HG03469 (cell line): ENCODE measurements at regions not wholly inside any gene's neighbourhood (a gene's known extent, or its start where the extent isn't known, plus 50 kb on each side); places are given as distances from the start of the nearest gene placed in this dataset.

ENCODE experiments used
- ATAC-seq: cut with Tn5 transposase; IDR thresholded peaks from one replicate; pipeline ENCODE4 v1.9.1; 2021; ENCODE audit warnings: mild to moderate bottlenecking, moderate library complexity, moderate number of reproducible peaks; ENCODE audit not compliant: unreplicated experiment

- no peak for ATAC-seq
These were observed 104.6 kb upstream of the VSTM2B start for GRCh38 chr19:29421196-29421545.

- no peak for ATAC-seq
These were observed 103.7 kb upstream of the VSTM2B start for GRCh38 chr19:29422047-29422446.

GRCh38 chr19:29422486-29423085, 103.2 kb upstream of the VSTM2B start:
- ATAC-seq = no peak

GRCh38 chr19:29428071-29428470, 97.7 kb upstream of the VSTM2B start:
- no peak for ATAC-seq

- no peak for ATAC-seq
These were observed 96.8 kb upstream of the VSTM2B start for GRCh38 chr19:29429021-29429420.

GRCh38 chr19:29429581-29429980, 96.2 kb upstream of the VSTM2B start:
- ATAC-seq = no peak

- no peak for ATAC-seq
These were observed 94.5 kb upstream of the VSTM2B start for GRCh38 chr19:29431332-29431731.

- no peak for ATAC-seq
These were observed 93.1 kb upstream of the VSTM2B start for GRCh38 chr19:29432677-29433076.

- no peak for ATAC-seq
These were observed 89.1 kb upstream of the VSTM2B start for GRCh38 chr19:29436591-29437103.

- ATAC-seq = no peak
These were observed 86.8 kb upstream of the VSTM2B start for GRCh38 chr19:29439021-29439420.

GRCh38 chr19:29439688-29440550, 85.9 kb upstream of the VSTM2B start:
- ATAC-seq = no peak

GRCh38 chr19:29442094-29442493, 83.7 kb upstream of the VSTM2B start:
- no peak for ATAC-seq

- no peak for ATAC-seq
These were observed 82.9 kb upstream of the VSTM2B start for GRCh38 chr19:29442910-29443309.

GRCh38 chr19:29445246-29445645, 80.5 kb upstream of the VSTM2B start:
- ATAC-seq = no peak

- ATAC-seq = no peak
These were observed 79.4 kb upstream of the VSTM2B start for GRCh38 chr19:29446361-29446760.

GRCh38 chr19:29448046-29448445, 77.7 kb upstream of the VSTM2B start:
- ATAC-seq = no peak

- no peak for ATAC-seq
These were observed 76.4 kb upstream of the VSTM2B start for GRCh38 chr19:29449371-29449770.

- no peak for ATAC-seq
These were observed 75.5 kb upstream of the VSTM2B start for GRCh38 chr19:29450306-29450705.

- no peak for ATAC-seq
These were observed 75.0 kb upstream of the VSTM2B start for GRCh38 chr19:29450812-29451211.

- ATAC-seq = no peak
These were observed 71.7 kb upstream of the VSTM2B start for GRCh38 chr19:29454109-29454508.

GRCh38 chr19:29457413-29457812, 68.4 kb upstream of the VSTM2B start:
- ATAC-seq = no peak

GRCh38 chr19:29467824-29468401, 57.9 kb upstream of the VSTM2B start:
- ATAC-seq = no peak
